HUES48 (cell line): ENCODE measurements at regions not wholly inside any gene's neighbourhood (a gene's known extent, or its start where the extent isn't known, plus 50 kb on each side); places are given as distances from the start of the nearest gene placed in this dataset.
A peak's percentile ranks its signal among the peaks of the same experiment; 100 is the strongest.

Experiments used
- H3K27ac ChIP-seq: one replicate; pipeline ENCODE4 v1.7.0; 2013; ENCODE audit warnings: low read depth, low read length, inconsistent platforms
- H3K27me3 ChIP-seq: 2 replicates; pipeline ENCODE4 v1.6.1; 2013; ENCODE audit warnings: mild to moderate bottlenecking, low read length; ENCODE audit not compliant: control insufficient read depth, insufficient read depth
- H3K36me3 ChIP-seq: 2 replicates; pipeline ENCODE4 v1.6.1; 2013; ENCODE audit warnings: low read length; ENCODE audit not compliant: control insufficient read depth, insufficient read depth
- H3K4me1 ChIP-seq: 2 replicates; pipeline ENCODE4 v1.6.1; 2013; ENCODE audit warnings: mild to moderate bottlenecking, low read length; ENCODE audit not compliant: control insufficient read depth, insufficient read depth
- H3K4me3 ChIP-seq: 2 replicates; pipeline ENCODE4 v1.5.1; 2013; ENCODE audit warnings: mild to moderate bottlenecking, low read depth, low read length
- H3K9ac ChIP-seq: 2 replicates; pipeline ENCODE4 v1.6.1; 2013; ENCODE audit warnings: mild to moderate bottlenecking, low read depth, low read length, moderate library complexity
- H3K9me3 ChIP-seq: 2 replicates; pipeline ENCODE4 v1.6.1; 2013; ENCODE audit warnings: low read length; ENCODE audit not compliant: control insufficient read depth, insufficient read depth

DNA sequence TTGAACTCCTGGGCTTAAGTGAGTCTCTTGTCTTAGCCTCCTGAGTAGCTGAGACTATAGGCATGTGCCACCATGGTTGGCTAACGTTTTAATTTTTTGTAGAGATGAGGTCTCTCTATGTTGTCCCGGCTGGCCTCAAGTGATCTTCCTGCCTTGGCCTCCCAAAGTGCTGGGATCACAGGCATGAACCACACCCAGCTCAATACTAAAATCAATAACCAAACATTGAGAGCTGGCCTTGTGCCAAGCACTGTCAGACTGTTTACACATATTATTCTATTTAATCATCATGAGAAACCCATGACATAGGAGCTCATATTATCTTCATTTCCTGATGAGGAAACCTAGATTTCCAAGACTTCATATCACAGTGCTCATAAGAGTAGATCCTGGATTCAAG is 251.2 kb downstream of the BAMBI start:
- H3K4me1 ChIP-seq, result peaks cover 5% of the 10 kb centered on the region; the same call in 1 of the 2 replicates
- no peaks in the 10 kb centered on the region for H3K9me3 ChIP-seq
- no peak overlapping the region for H3K4me3 ChIP-seq
- no peak overlapping the region for H3K9ac ChIP-seq
- H3K27ac ChIP-seq, result no peak overlapping the region
- H3K36me3 ChIP-seq, result no peaks in the 10 kb centered on the region
- 0 out of 2 replicates have a peak, but pooled peaks cover 4% of the 10 kb centered on the region for H3K27me3 ChIP-seq

DNA sequence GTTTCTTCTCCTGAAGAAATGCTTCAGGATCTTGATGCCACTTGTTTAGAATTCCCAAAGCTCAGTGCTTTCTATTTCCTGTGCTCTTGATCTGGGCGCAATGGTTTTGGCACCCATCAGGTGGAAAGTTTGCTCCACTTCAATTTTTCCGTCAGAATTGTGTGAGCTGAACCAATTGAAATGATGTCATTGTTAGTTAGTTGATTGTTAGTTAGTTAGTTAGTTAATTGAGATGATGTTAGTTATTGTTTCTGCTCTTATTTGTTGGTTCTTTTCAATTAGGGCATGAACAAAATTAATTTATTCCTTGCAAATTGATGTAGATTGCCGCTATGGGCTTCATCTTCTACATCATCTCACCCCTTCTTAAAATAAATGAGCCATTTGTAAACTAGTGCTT is 252.6 kb downstream of the BAMBI start:
- H3K9ac ChIP-seq, result no peak overlapping the region
- no peak overlapping the region for H3K27ac ChIP-seq
- no peak overlapping the region for H3K4me3 ChIP-seq
- H3K27me3 ChIP-seq, result 0 out of 2 replicates have a peak, but pooled peaks cover 4% of the 10 kb centered on the region
- peaks cover 5% of the 10 kb centered on the region; the same call in 1 of the 2 replicates for H3K4me1 ChIP-seq
- H3K9me3 ChIP-seq, result no peaks in the 10 kb centered on the region
- no peaks in the 10 kb centered on the region for H3K36me3 ChIP-seq

DNA sequence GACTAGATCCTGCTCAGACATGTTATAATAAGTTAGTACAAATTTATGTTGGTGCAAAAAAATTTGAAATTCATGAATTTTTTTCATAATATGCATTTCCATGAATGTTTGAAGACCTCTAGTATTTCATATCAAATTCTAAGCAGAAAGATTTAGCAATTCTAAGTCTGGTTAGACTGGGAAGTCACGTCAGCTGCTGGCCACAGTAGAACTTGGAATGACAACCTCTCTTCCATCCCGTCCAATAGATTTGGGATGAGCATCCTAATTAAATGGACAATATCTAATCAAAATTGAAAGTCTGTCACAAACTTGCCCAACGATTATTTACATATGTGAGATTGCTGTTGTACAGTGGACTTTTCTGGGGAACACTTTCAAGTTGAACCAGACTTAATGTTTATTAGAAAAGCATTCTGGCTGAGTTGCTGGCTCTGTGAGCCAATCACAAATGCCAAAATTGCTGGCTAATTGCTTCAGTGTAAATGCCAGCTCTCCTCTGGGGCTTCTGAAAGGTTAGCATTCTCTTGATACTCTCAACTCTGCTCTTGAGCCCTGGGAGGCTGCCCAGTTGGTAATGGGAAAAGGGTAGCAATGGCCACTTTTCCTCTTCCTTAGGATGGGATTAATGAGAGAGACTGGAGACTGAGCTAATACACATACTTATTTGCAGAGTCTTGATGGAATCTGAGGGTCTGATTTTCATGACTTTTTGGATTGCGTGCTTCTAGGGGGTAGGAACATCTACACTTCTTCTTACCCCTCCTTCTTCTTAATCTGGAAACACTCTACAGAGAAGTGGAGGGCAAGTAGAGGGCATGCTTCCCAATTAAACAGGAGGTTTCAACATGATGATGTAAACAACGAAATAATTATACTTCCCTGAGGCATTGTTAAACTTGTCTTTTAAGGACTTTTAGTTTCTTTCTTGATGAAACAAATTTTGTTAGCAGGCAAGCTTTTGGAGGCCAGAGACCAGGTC is 253.5 kb downstream of the BAMBI start:
- Histone ChIP-seq H3K27ac (no peak overlapping the region), H3K4me1 (no peaks in the 10 kb centered on the region), H3K9ac (no peak overlapping the region), H3K36me3 (no peaks in the 10 kb centered on the region), H3K9me3 (no peaks in the 10 kb centered on the region), H3K4me3 (no peak overlapping the region), H3K27me3 (0 out of 2 replicates have a peak, but pooled peaks cover 4% of the 10 kb centered on the region)

DNA sequence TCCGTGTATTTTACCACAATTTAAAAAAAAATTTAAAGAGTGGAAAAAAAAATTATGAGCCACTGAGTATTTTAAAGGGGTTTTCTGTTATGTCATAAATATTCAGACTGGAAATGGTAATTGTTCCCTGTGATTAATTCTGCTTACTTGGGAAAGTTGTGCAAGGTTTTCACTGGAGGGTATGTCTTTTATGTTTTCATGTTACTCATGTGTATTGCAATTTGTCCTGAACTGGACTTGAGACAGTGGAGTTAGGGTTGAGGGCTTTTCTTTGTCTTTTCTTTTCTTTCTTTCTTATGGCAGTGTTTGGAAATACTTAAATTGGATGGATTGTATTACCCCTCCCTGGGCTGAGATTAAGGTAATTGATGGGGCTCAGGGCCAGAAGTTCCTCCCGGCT is 257.7 kb downstream of the BAMBI start:
- Histone ChIP-seq H3K27me3 (peaks cover 8% of the 10 kb centered on the region; the same call in 1 of the 2 replicates), H3K4me3 (no peak overlapping the region), H3K9ac (no peak overlapping the region), H3K9me3 (no peaks in the 10 kb centered on the region), H3K4me1 (peaks cover 7% of the 10 kb centered on the region), H3K36me3 (no peaks in the 10 kb centered on the region), H3K27ac (no peak overlapping the region)

DNA sequence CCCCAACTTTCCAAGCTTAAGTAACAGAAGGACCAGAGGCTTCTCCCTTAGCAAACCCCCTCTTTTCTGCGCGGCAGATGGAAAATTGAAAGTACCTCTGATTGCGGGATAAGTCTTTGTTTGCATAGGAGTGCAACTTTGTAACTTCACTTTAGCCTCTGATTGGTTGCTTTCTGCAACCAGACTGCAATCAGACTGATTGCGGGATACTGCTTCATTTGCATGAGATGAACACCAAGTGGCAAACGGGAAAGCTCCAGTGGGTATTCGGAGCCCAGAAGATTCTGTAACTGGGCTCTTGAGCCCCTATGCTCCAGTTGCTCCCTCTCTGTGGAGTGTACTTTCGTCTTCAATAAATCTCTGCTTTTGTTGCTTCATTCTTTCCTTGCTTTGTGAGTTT is 260.6 kb downstream of the BAMBI start:
- peaks cover 8% of the 10 kb centered on the region; the same call in 1 of the 2 replicates for H3K27me3 ChIP-seq
- no peaks in the 10 kb centered on the region for H3K9me3 ChIP-seq
- peaks cover 13% of the 10 kb centered on the region for H3K4me1 ChIP-seq
- H3K27ac ChIP-seq, result no peak overlapping the region
- no peaks in the 10 kb centered on the region for H3K36me3 ChIP-seq
- no peak overlapping the region for H3K9ac ChIP-seq
- no peak overlapping the region for H3K4me3 ChIP-seq

DNA sequence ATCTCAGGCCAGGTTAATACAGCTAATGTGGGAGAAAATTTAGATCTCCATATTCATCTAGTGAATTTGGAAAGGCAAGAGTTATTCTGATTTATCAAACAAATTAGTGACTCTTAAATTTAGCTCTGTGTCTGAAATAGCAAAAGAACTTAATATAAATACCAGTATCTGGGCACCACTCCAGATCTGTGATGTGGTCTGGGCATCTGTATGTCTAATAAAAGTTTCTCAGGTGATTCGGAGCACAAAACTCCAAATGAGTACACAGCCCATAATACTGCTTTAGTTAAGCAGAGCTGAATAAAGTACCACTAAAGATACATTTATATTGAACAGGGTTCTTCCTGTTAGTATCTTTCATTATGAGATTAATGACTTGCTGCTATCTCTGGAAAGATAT is 261.4 kb downstream of the BAMBI start:
- H3K4me3 ChIP-seq, result peak overlapping the region; percentile 65; the same call in 1 of the 2 replicates
- H3K9me3 ChIP-seq, result no peaks in the 10 kb centered on the region
- H3K27ac ChIP-seq, result peak overlapping the region; percentile 96
- peaks cover 13% of the 10 kb centered on the region for H3K4me1 ChIP-seq
- no peaks in the 10 kb centered on the region for H3K36me3 ChIP-seq
- H3K27me3 ChIP-seq, result peaks cover 8% of the 10 kb centered on the region; the same call in 1 of the 2 replicates
- H3K9ac ChIP-seq, result no peak overlapping the region

DNA sequence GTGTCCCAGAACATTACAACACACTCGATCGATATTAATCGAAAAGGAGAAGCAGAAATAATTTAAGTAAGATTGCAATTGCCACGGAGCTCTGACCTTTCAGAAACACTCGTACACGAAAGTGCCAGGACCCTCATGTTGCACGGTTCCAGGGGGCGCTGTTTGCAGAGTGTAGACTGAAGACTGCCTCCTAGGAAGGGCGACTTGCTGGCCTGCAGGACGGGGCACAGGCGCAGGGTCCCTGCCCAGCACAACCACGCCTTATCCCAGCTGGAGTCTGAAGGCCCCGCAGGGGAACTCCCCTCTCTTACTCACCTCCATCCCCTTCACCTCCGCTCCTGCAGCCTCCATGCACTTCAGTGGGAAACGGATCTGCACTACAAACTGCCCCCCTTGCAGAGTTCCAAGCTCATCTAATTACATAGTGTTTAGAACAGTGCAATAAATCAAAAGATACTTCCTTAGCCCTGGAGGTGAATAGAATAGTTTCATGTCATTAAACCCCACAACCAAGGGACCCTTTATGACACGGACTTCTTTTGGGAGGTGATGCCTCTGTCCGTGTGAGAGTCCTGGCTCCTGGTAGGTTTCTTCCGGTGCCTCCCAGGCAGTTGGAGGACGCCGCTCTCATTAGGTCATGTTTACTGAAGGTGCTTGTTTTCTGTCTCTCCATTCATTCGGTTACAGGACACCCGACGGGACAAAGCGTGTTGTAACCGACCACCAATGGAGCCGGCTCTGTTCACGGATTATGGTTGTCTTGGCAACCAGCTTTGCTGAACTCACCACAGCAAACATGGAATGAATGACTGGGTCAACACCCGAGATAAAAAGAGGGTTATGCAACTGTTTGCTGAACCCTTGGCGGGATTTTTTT is 262.2 kb downstream of the BAMBI start:
- Histone ChIP-seq H3K27ac (peak overlapping the region; percentile 96), H3K4me3 (peak overlapping the region; percentile 65), H3K36me3 (no peaks in the 10 kb centered on the region), H3K9me3 (no peaks in the 10 kb centered on the region), H3K27me3 (peaks cover 8% of the 10 kb centered on the region; the same call in 1 of the 2 replicates), H3K9ac (peak overlapping the region; percentile 37; the same call in 1 of the 2 replicates), H3K4me1 (peaks cover 13% of the 10 kb centered on the region)

DNA sequence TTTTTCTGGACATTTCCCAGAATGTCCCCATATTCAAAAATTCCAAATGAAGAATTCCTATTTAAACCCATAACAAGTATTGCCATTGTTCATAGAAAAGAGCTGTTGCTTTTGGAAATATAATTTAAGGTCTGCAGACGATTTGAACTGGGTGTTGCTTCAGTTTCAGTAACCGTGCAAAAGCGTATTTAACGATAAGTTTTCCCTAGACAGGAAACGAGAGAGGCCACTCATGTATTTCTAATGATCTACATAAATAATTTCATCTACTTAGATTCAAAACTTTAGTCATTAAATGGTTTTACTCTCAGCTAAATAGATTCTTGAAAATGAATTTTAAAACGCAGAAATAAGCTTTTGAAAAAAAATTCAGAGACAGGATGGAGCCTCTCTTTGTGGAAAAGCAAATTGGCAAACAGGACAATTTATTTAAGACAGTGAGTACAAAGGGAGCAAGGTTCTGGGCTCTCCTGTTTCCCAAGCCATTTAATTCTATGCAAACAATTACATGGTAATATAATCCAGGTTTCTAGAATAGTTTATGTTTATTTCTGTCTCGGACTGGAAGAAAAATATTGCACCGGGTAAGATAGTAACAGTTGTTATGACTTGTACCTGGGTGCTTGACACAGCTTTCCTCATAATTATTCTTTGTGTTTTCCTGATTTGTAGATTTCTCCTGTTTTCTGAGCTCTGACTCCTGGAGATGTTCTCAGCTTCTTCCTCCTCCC is 263.0 kb downstream of the BAMBI start:
- peak overlapping the region; percentile 96 for H3K27ac ChIP-seq
- H3K9me3 ChIP-seq, result no peaks in the 10 kb centered on the region
- peak overlapping the region; percentile 65 for H3K4me3 ChIP-seq
- H3K4me1 ChIP-seq, result peaks cover 13% of the 10 kb centered on the region
- H3K9ac ChIP-seq, result no peak overlapping the region
- H3K27me3 ChIP-seq, result peaks cover 8% of the 10 kb centered on the region; the same call in 1 of the 2 replicates
- H3K36me3 ChIP-seq, result no peaks in the 10 kb centered on the region

DNA sequence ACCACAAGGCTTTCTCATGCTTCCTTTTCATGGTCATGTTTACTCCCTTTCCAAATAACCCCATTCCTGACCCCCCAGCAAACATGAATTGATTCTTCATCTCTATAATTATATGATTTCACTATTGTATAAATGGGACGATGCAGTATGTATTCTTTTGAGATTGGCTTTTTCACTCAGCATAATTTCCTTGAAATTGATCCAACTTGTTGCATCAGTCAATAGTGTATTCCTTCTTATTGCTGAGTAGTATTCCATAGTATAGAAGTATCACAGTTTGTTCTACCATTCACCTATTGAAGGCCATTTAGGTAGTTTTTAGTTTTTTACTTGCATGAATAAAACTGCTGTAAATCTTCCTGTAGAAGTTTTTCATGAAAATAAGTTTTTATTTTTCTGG is 264.7 kb downstream of the BAMBI start:
- Histone ChIP-seq H3K9me3 (no peaks in the 10 kb centered on the region), H3K4me3 (no peak overlapping the region), H3K9ac (no peak overlapping the region), H3K36me3 (no peaks in the 10 kb centered on the region), H3K27ac (no peak overlapping the region), H3K27me3 (peaks cover 8% of the 10 kb centered on the region; the same call in 1 of the 2 replicates), H3K4me1 (peaks cover 13% of the 10 kb centered on the region)

DNA sequence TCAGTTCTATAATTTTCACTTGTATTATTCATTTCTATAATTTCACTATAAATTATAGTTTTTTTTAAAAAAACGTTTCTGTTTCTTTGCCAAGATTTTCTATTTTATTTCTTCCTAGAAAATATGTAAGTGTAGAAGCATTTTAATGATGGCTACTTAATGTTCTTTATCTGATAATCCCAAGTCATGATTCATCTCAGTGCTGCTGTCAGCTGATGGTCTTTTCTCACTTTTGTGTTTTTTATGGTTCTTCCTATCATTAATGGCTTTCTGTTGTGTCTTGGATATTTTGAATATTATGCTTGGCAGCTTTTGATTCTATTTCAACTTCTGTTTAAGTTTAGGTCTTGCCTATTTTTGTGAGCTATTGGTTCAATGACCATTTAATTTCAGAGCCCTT is 268.6 kb downstream of the BAMBI start:
- H3K36me3 ChIP-seq, result no peaks in the 10 kb centered on the region
- H3K9me3 ChIP-seq, result no peaks in the 10 kb centered on the region
- no peak overlapping the region for H3K4me3 ChIP-seq
- H3K4me1 ChIP-seq, result no peaks in the 10 kb centered on the region
- H3K9ac ChIP-seq, result no peak overlapping the region
- H3K27ac ChIP-seq, result no peak overlapping the region
- no peaks in the 10 kb centered on the region for H3K27me3 ChIP-seq
